ENCODE measurements at regions not wholly inside any gene's neighbourhood (a gene's known extent, or its start where the extent isn't known, plus 50 kb on each side); places are given as distances from the start of the nearest gene placed in this dataset.

GRCh38 chr4:18735740-18736268, 714.2 kb upstream of the LCORL start:
- no peak for TF ChIP-seq CTCF (IDR thresholded peaks at IDR 0.05; ENCODE audit: extremely low read depth in 1 of 2, insufficient read depth in 1 of 2, low read depth in 1 of 2, low read length in 2 of 2)
- TF ChIP-seq EZH2 (IDR thresholded peaks at IDR 0.05; ENCODE audit: borderline replicate concordance, low read depth, low read length, severe bottlenecking) = no peak
- TF ChIP-seq POLR2A (IDR thresholded peaks at IDR 0.05; ENCODE audit: low read depth, low read length) = no peak
- no peak for TF ChIP-seq JUN (IDR thresholded peaks at IDR 0.05; ENCODE audit: borderline replicate concordance, insufficient read depth, insufficient read length, low read depth)
- TF ChIP-seq, protein P1, sequence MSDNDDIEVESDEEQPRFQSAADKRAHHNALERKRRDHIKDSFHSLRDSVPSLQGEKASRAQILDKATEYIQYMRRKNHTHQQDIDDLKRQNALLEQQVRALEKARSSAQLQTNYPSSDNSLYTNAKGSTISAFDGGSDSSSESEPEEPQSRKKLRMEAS (IDR thresholded peaks at IDR 0.05; ENCODE audit: insufficient read depth, insufficient read length) = no peak
- no peak for TF ChIP-seq POLR2AphosphoS5 (IDR thresholded peaks at IDR 0.05; ENCODE audit: insufficient read depth, low read depth, low read length)
- no peak for TF ChIP-seq FOS (IDR thresholded peaks at IDR 0.05; ENCODE audit: borderline replicate concordance, insufficient read depth, low read length)

Data from endothelial cell of umbilical vein (primary cell).